ENCODE measurements at regions not wholly inside any gene's neighbourhood (a gene's known extent, or its start where the extent isn't known, plus 50 kb on each side); places are given as distances from the start of the nearest gene placed in this dataset.

DNA sequence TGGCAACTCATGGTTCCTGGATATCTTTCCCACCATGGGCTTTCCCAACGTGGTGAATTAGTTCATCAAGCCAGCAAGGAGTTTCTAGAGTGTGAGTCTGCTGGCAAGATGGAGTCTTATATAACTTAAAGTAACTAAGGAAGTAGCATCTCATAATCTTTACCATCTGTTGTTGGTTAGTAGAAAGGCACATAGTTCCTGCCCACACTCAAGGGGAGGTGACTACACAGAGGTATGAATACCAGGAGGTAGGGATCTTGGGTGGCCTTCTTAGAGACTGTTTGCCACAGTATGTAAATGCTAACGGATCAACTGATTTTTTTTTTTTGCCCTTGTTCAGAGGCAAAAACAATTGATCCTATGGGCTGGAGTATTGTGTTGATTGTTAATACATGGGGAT lies 446.9 kb downstream of the ATP23 start:
- TF ChIP-seq POLR2AphosphoS5 (IDR thresholded peaks at IDR 0.05) = no peak
- TF ChIP-seq, protein P1, sequence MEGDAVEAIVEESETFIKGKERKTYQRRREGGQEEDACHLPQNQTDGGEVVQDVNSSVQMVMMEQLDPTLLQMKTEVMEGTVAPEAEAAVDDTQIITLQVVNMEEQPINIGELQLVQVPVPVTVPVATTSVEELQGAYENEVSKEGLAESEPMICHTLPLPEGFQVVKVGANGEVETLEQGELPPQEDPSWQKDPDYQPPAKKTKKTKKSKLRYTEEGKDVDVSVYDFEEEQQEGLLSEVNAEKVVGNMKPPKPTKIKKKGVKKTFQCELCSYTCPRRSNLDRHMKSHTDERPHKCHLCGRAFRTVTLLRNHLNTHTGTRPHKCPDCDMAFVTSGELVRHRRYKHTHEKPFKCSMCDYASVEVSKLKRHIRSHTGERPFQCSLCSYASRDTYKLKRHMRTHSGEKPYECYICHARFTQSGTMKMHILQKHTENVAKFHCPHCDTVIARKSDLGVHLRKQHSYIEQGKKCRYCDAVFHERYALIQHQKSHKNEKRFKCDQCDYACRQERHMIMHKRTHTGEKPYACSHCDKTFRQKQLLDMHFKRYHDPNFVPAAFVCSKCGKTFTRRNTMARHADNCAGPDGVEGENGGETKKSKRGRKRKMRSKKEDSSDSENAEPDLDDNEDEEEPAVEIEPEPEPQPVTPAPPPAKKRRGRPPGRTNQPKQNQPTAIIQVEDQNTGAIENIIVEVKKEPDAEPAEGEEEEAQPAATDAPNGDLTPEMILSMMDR (IDR thresholded peaks at IDR 0.05 in 8 of 11, conservative IDR thresholded peaks at IDR 0.05 in 3 of 11) = no peak
- TF ChIP-seq POLR2A (IDR thresholded peaks at IDR 0.05) = no peak

Measured in spleen (tissue), 7 donors.